ENCODE measurements at regions not wholly inside any gene's neighbourhood (a gene's known extent, or its start where the extent isn't known, plus 50 kb on each side); places are given as distances from the start of the nearest gene placed in this dataset.
A peak's percentile ranks its signal among the peaks of the same experiment; 100 is the strongest.
"Not testable (repeated sequence)": the region's sequence is repeated elsewhere in the genome, so short reads cannot be mapped to it uniquely, and the experiment has no call there.

- no peak for DNase-seq (ENCODE audit: low read depth)
- H3K4me3 ChIP-seq (ENCODE audit: low read depth, low read length), result no peak overlapping the region
- no peak for TF ChIP-seq CTCF (conservative IDR thresholded peaks at IDR 0.05; ENCODE audit: low read depth, low read length)
These were observed 948.2 kb downstream of the GALC start for GRCh38 chr14:87044807-87045206.

- H3K4me3 ChIP-seq (ENCODE audit: low read depth, low read length), result no peak overlapping the region
- DNase-seq (ENCODE audit: low read depth), result no peak
- no peak for TF ChIP-seq CTCF (conservative IDR thresholded peaks at IDR 0.05; ENCODE audit: low read depth, low read length)
These were observed 949.2 kb downstream of the GALC start for GRCh38 chr14:87043667-87044200.

- no peak for TF ChIP-seq CTCF (conservative IDR thresholded peaks at IDR 0.05; ENCODE audit: low read depth, low read length)
- no peak for DNase-seq (ENCODE audit: low read depth)
- H3K4me3 ChIP-seq (ENCODE audit: low read depth, low read length), result no peak overlapping the region
These were observed 950.6 kb downstream of the GALC start for GRCh38 chr14:87042354-87042753.

GRCh38 chr14:87041290-87042020 is 951.5 kb downstream of the GALC start:
- TF ChIP-seq CTCF (conservative IDR thresholded peaks at IDR 0.05; ENCODE audit: low read depth, low read length), result no peak
- DNase-seq (ENCODE audit: low read depth), result no peak
- no peak overlapping the region for H3K4me3 ChIP-seq (ENCODE audit: low read depth, low read length)

GRCh38 chr14:87034680-87035079 is 958.3 kb downstream of the GALC start:
- no peak overlapping the region for H3K4me3 ChIP-seq (ENCODE audit: low read depth, low read length)
- no peak for TF ChIP-seq CTCF (conservative IDR thresholded peaks at IDR 0.05; ENCODE audit: low read depth, low read length)
- no peak for DNase-seq (ENCODE audit: low read depth)

GRCh38 chr14:87030197-87030596 is 962.8 kb downstream of the GALC start:
- DNase-seq (ENCODE audit: low read depth), result no peak
- H3K4me3 ChIP-seq (ENCODE audit: low read depth, low read length), result no peak overlapping the region
- no peak for TF ChIP-seq CTCF (conservative IDR thresholded peaks at IDR 0.05; ENCODE audit: low read depth, low read length)

GRCh38 chr14:87020106-87020505 is 972.9 kb downstream of the GALC start:
- not testable (repeated sequence) for H3K4me3 ChIP-seq (ENCODE audit: low read depth, low read length)
- DNase-seq (ENCODE audit: low read depth), result peak; percentile 16
